Activated CD4-positive, CD25-positive, alpha-beta regulatory T cell treated with anti-CD3 and anti-CD28 coated beads, Interleukin-2, amount 50 U/mL, for 24 hours (primary cell): ENCODE measurements at regions not wholly inside any gene's neighbourhood (a gene's known extent, or its start where the extent isn't known, plus 50 kb on each side); places are given as distances from the start of the nearest gene placed in this dataset.

Experiments used
- ATAC-seq, 2 donors: fragments of 150-1000 bp; cut with Tn5 transposase; one replicate each; pipeline ENCODE4 v1.10.0; 2021; ENCODE audit warnings: mild to moderate bottlenecking in 1 of 2, moderate library complexity in 1 of 2

GRCh38 chr9:119436261-119436660 lies 67.0 kb upstream of the BRINP1 start:
- no peak for ATAC-seq

GRCh38 chr9:119435076-119435475 lies 65.8 kb upstream of the BRINP1 start:
- ATAC-seq = no peak

GRCh38 chr9:119432428-119432827 lies 63.2 kb upstream of the BRINP1 start:
- no peak for ATAC-seq

GRCh38 chr9:119429302-119429701 lies 60.1 kb upstream of the BRINP1 start:
- no peak for ATAC-seq

GRCh38 chr9:119420231-119420630 lies 51.0 kb upstream of the BRINP1 start:
- ATAC-seq = no peak
